Neuronal stem cell (in vitro differentiated cells): ENCODE measurements at regions not wholly inside any gene's neighbourhood (a gene's known extent, or its start where the extent isn't known, plus 50 kb on each side); places are given as distances from the start of the nearest gene placed in this dataset.

ENCODE experiments used
- DNase-seq: peaks from one replicate; pipeline ENCODE4 v3.0.0-alpha.2; 2013; ENCODE audit warnings: low spot score
- H2AFZ ChIP-seq: one replicate; pipeline ENCODE4 v1.6.1; 2013; ENCODE audit warnings: mild to moderate bottlenecking, low read length, inconsistent platforms
- H2AK5ac ChIP-seq: 2 replicates; pipeline ENCODE4 v1.6.1; 2013; ENCODE audit warnings: low read depth, mild to moderate bottlenecking, inconsistent platforms, low read length, moderate library complexity, mixed read lengths
- H2BK120ac ChIP-seq: 2 replicates; pipeline ENCODE4 v1.6.1; 2013; ENCODE audit warnings: low read depth, mild to moderate bottlenecking, inconsistent platforms, low read length, moderate library complexity, mixed read lengths
- H2BK12ac ChIP-seq: one replicate; pipeline ENCODE4 v1.6.1; 2013; ENCODE audit warnings: low read length, inconsistent platforms
- H2BK15ac ChIP-seq: 2 replicates; pipeline ENCODE4 v1.6.1; 2013; ENCODE audit warnings: mild to moderate bottlenecking, low read length, inconsistent platforms, mixed read lengths
- H2BK5ac ChIP-seq: one replicate; pipeline ENCODE4 v1.6.1; 2013; ENCODE audit warnings: inconsistent platforms, mild to moderate bottlenecking, low read length, moderate library complexity
- H3K14ac ChIP-seq: one replicate; pipeline ENCODE4 v1.6.1; 2013; ENCODE audit warnings: low read length, inconsistent platforms
- H3K18ac ChIP-seq: 2 replicates; pipeline ENCODE4 v1.6.1; 2013; ENCODE audit warnings: low read length, inconsistent platforms
- H3K23ac ChIP-seq: 2 replicates; pipeline ENCODE4 v1.6.1; 2013; ENCODE audit warnings: low read depth, mild to moderate bottlenecking, mixed read lengths, low read length, inconsistent platforms; ENCODE audit not compliant: poor library complexity
- H3K27ac ChIP-seq: replicated peaks from 3 replicates; pipeline ENCODE4 v1.5.1; 2013; ENCODE audit warnings: low read length, inconsistent platforms
- H3K27me3 ChIP-seq, 3 experiments: 2 replicates each; pipeline ENCODE4 v1.6.1; 2013; ENCODE audit warnings: low read length in 3 of 3, mild to moderate bottlenecking in 2 of 3, inconsistent platforms in 1 of 3, low read depth in 1 of 3, mixed read lengths in 1 of 3, moderate library complexity in 1 of 3; ENCODE audit not compliant: control insufficient read depth in 3 of 3, insufficient read depth in 3 of 3
- H3K36me3 ChIP-seq, 2 donors: replicated peaks in 1 of 2; 2 replicates each; pipeline ENCODE4 v1.6.1; 2013; ENCODE audit warnings: low read length in 2 of 2; ENCODE audit not compliant: control insufficient read depth in 2 of 2, insufficient read depth in 2 of 2
- H3K4ac ChIP-seq: 2 replicates; pipeline ENCODE4 v1.6.1; 2013; ENCODE audit warnings: inconsistent platforms, mild to moderate bottlenecking, low read length, moderate library complexity
- H3K4me1 ChIP-seq, 2 donors: 1 replicate in 1 of 2; 2 replicates in 1 of 2; pipeline ENCODE4 v1.6.1; 2013; ENCODE audit warnings: low read length in 2 of 2, low read depth in 1 of 2; ENCODE audit not compliant: control insufficient read depth in 2 of 2, insufficient read depth in 1 of 2
- H3K4me2 ChIP-seq: one replicate; pipeline ENCODE4 v1.6.1; 2013; ENCODE audit warnings: mild to moderate bottlenecking, low read length, inconsistent platforms; ENCODE audit not compliant: insufficient read depth, poor library complexity, severe bottlenecking
- H3K4me3 ChIP-seq, 2 donors: 2 replicates each; pipeline ENCODE4 v1.5.1; 2013; ENCODE audit warnings: low read length in 2 of 2, mild to moderate bottlenecking in 2 of 2, inconsistent platforms in 1 of 2, moderate library complexity in 1 of 2
- H3K79me1 ChIP-seq: one replicate; pipeline ENCODE4 v1.6.1; 2013; ENCODE audit warnings: low read depth, mild to moderate bottlenecking, inconsistent platforms, low read length, moderate library complexity
- H3K9ac ChIP-seq: one replicate; pipeline ENCODE4 v1.6.1; 2013; ENCODE audit warnings: mild to moderate bottlenecking, low read depth, low read length, inconsistent platforms; ENCODE audit not compliant: poor library complexity
- H3K9me3 ChIP-seq, 2 donors: replicated peaks in 1 of 2; 2 replicates each; pipeline versions ENCODE3 to v1.6.1; 2013; ENCODE audit warnings: low read length in 2 of 2, mild to moderate bottlenecking in 2 of 2, inconsistent platforms in 1 of 2, low read depth in 1 of 2, mixed read lengths in 1 of 2, moderate library complexity in 1 of 2; ENCODE audit not compliant: control insufficient read depth in 2 of 2, insufficient read depth in 1 of 2
- H4K8ac ChIP-seq: one replicate; pipeline ENCODE4 v1.6.1; 2013; ENCODE audit warnings: low read depth, mild to moderate bottlenecking, inconsistent platforms, low read length, moderate library complexity
- H4K91ac ChIP-seq: one replicate; pipeline ENCODE4 v1.6.1; 2013; ENCODE audit warnings: low read length, low read depth, mild to moderate bottlenecking, inconsistent platforms; ENCODE audit not compliant: poor library complexity
- WGBS, 2 donors: extraction: QIAGEN DNeasy Blood & Tissue Kit; methylation state at CpG; one replicate each; pipeline ENCODE4 v1.1.7; 2013; ENCODE audit warnings: missing lambda C conversion rate in 2 of 2, mixed read lengths in 1 of 2; ENCODE audit not compliant: insufficient read length in 2 of 2, insufficient replicate concordance in 1 of 2; ENCODE audit errors: extremely low coverage in 2 of 2; 5-methylcytosine and 5-hydroxymethylcytosine counted together

DNA sequence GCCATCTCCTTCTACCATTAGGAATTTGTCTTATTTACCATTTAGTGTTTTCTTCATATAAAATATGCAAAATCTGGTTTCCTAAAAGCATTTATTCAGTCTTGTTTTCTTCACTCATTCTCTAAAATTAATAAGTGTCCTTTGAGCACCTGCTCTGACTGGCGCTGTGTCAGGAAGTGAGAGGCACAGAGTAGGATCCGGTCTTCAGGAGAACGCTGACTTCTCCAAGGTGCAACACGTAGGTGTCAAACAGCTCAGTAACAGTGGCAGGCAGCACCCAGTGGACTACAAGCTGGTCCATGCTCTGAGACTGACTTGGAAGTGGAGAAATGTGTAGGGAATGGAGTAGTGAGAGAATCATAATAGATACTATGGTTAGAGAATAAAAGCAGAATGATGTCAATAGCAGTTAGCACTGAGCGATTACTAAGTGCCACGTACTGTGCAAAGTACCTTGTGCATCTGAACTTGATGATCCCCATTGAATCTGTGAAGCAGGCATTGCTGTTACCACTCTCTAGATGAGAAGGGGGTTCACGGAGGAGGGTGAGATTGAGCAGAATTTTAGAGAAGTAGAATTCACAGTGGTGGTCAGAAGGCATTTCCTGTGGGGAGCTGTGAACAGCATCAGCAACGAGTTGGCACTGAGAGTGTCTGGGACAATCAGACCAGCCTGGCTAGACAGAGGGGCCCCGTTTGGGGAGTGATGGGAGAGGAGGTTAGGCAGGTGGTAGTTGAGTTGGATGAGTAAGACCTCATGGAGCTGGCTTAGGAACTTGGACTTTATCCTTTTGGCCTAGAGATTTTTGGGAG lies 569.8 kb downstream of the QKI start:
- WGBS, 2 donors = no CpG with 5 or more reads among the region's 9 CpGs
- Histone ChIP-seq H3K4me1 (peaks cover 10 to 11% of the 10 kb centered on the region in 2 donors), H3K36me3 (no peaks in the 10 kb centered on the region), H2BK5ac (no peak overlapping the region), H2AFZ (peak overlapping the region; percentile 13), H4K91ac (peak overlapping the region; percentile 94), H3K27me3 (peaks cover 0 to 2% (median 0%) of the 10 kb centered on the region in 3 experiments), H3K4ac (no peak overlapping the region), H2BK12ac (no peak overlapping the region), H3K79me1 (no peaks in the 10 kb centered on the region), H2BK15ac (no peak overlapping the region), H3K23ac (no peak overlapping the region), H3K27ac (no peak overlapping the region), H3K4me2 (no peak overlapping the region), H3K14ac (peak overlapping the region; percentile 91), H3K9me3 (peaks cover 4 to 8% of the 10 kb centered on the region in 2 donors), H3K18ac (peak overlapping the region; percentile 44), H3K4me3 (no peak overlapping the region), H2BK120ac (no peak overlapping the region), H3K9ac (no peak overlapping the region), H4K8ac (no peak overlapping the region), H2AK5ac (no peak overlapping the region)
- no peak for DNase-seq

- no CpG with 5 or more reads among the region's 10 CpGs for WGBS, 2 donors
- Histone ChIP-seq H3K79me1 (no peaks in the 10 kb centered on the region), H2BK15ac (no peak overlapping the region), H3K4ac (no peak overlapping the region), H3K14ac (no peak overlapping the region), H3K4me2 (no peak overlapping the region), H2BK5ac (no peak overlapping the region), H2BK12ac (no peak overlapping the region), H3K4me3 (no peak overlapping the region), H3K18ac (no peak overlapping the region), H3K36me3 (no peaks in the 10 kb centered on the region), H4K91ac (no peak overlapping the region), H2BK120ac (no peak overlapping the region), H3K9me3 (peaks cover 4 to 8% of the 10 kb centered on the region in 2 donors), H3K4me1 (peaks cover 10 to 11% of the 10 kb centered on the region in 2 donors), H3K23ac (no peak overlapping the region), H4K8ac (no peak overlapping the region), H2AFZ (peak overlapping the region; percentile 80), H3K9ac (no peak overlapping the region), H3K27me3 (peaks cover 0 to 2% (median 0%) of the 10 kb centered on the region in 3 experiments), H3K27ac (no peak overlapping the region), H2AK5ac (no peak overlapping the region)
- DNase-seq = no peak
These were observed 569.2 kb downstream of the QKI start for GRCh38 chr6:163983679-163984078.

DNA sequence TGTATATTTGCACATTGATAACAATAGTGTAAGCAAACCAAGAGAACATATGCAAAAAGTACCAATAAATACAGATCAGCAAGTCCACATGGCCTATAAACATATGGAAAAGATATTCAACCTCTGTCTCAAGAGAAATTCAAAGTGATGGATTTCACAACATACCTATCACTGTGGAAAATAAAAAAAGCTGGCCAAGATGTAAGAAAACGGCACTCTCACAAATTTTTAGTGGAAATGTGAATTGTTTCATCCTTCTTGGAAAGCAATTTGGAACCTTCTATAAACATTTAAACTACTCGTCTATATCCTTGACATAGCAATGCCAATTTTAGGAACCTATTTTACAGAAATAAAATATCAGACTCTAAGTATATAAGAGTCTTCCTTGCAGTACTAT lies 559.8 kb downstream of the QKI start:
- H2BK120ac ChIP-seq = no peak overlapping the region
- H2AK5ac ChIP-seq = no peak overlapping the region
- WGBS, 2 donors = no CpG with 5 or more reads among the region's 2 CpGs

More for the DNA sequence above, 559.8 kb downstream of the QKI start:
- Histone ChIP-seq H3K27ac (no peak overlapping the region), H2AFZ (no peak overlapping the region), H2BK12ac (no peak overlapping the region), H3K9ac (no peak overlapping the region), H3K4me3 (no peak overlapping the region), H3K4me2 (no peak overlapping the region), H3K79me1 (no peaks in the 10 kb centered on the region), H2BK5ac (no peak overlapping the region), H3K23ac (no peak overlapping the region), H3K4ac (no peak overlapping the region), H2BK15ac (no peak overlapping the region), H4K91ac (no peak overlapping the region), H3K14ac (no peak overlapping the region), H3K9me3 (peaks cover 0 to 7% of the 10 kb centered on the region in 2 donors), H3K4me1 (no peaks in the 10 kb centered on the region), H3K18ac (no peak overlapping the region), H4K8ac (no peak overlapping the region), H3K36me3 (no peaks in the 10 kb centered on the region), H3K27me3 (no peaks in the 10 kb centered on the region)
- DNase-seq = no peak
